ENCODE measurements at regions not wholly inside any gene's neighbourhood (a gene's known extent, or its start where the extent isn't known, plus 50 kb on each side); places are given as distances from the start of the nearest gene placed in this dataset.

DNA sequence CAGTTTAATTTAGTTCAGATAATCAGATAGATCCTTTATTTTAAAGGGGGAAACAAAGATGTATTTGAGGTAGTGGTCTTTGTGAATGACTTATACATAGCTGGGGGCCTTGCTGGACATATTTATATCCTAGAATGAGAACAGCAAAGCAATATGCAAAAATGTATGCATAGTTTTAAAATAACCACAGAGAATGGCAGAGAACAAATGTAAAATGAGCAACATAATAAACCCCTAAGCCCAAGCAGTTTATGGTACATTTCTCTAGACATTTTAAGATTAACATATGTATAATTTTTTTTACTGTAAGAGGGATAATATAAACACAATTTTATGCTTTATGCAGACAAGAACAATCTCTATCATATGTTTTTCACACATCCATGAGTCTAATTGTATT is 434.2 kb upstream of the SMIM31 start:
- no peak for TF ChIP-seq ZSCAN18 (tag by site-specific recombination; IDR thresholded peaks at IDR 0.05)
- TF ChIP-seq, protein P1, sequence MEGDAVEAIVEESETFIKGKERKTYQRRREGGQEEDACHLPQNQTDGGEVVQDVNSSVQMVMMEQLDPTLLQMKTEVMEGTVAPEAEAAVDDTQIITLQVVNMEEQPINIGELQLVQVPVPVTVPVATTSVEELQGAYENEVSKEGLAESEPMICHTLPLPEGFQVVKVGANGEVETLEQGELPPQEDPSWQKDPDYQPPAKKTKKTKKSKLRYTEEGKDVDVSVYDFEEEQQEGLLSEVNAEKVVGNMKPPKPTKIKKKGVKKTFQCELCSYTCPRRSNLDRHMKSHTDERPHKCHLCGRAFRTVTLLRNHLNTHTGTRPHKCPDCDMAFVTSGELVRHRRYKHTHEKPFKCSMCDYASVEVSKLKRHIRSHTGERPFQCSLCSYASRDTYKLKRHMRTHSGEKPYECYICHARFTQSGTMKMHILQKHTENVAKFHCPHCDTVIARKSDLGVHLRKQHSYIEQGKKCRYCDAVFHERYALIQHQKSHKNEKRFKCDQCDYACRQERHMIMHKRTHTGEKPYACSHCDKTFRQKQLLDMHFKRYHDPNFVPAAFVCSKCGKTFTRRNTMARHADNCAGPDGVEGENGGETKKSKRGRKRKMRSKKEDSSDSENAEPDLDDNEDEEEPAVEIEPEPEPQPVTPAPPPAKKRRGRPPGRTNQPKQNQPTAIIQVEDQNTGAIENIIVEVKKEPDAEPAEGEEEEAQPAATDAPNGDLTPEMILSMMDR (tag by site-specific recombination; IDR thresholded peaks at IDR 0.05): no peak
